NCI-H345 treated with DMSO at 0.1 percent for 48 hours (cell line): ENCODE measurements at regions not wholly inside any gene's neighbourhood (a gene's known extent, or its start where the extent isn't known, plus 50 kb on each side); places are given as distances from the start of the nearest gene placed in this dataset.

Source experiments
- DNase-seq: peaks from one replicate; lab custom pipeline; 2025; ENCODE audit not compliant: unreplicated experiment; lab: John Stamatoyannopoulos, UW

DNA sequence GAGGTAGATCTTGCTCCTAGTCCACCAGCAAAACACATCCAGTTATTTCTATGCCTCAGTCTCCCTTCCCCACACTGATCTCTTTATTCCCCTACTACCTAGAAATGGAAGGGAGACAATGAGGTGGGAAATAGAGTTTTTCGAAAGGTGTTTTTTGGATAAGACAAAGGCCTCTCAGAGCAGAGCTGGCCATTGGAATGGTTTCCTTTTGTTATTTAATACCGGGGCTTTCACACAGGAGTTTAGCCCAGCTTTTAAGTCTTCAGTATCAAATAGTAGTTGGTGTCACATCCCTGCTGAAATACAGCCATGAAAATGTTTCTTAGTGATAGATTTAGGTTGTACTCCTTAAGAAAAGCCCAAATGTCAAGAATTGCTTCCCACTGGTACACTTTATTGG, 65.4 kb upstream of the B3GAT1 start:
- no peak for DNase-seq

DNA sequence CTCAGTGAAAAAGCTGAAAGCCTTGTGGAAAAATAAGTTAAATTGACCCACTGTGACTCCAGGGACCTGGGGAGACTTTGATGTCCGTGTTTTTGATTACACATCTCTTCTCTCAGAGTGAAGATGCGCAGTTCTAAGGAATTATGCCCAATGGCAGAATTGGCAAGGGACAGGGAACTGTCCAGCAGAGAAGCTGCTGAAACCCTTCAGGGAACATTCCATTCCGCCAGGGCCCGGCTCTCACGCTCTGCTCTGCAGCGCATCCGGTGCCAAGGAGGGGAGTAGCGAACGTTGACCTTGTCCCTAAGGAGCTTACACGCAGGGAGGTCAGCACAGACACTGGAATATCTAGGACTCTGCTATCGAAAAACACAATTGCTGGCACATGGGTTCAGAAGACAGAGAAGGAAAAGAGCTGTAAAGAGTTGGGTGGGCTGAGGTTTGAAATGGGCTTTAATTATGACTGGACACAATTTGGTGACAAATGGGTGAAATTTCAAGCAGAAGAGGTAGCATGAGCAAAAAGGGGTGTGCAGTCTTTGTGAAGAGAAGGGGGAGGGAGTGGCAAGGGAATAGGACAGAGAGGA, 64.5 kb upstream of the B3GAT1 start:
- no peak for DNase-seq

DNA sequence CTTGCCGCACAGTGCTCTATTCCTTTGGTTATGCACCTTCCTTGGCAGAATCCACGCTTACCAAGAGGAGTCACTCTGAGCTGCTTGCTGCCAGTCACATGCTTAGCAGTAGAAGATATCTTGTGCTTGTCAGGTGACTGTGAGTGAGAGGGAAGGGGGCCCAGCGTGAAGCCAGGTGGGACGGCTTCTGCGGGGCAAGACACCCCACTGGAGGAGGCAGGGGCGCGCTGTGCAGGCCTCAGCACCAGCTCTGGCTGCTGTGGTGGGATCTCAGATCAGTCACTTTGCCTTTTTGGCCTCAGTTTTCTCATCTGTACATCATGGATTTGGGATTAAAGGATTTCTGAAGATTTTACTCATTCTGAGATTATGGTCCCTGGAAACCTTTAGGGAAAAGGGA, 63.9 kb upstream of the B3GAT1 start:
- DNase-seq: no peak

DNA sequence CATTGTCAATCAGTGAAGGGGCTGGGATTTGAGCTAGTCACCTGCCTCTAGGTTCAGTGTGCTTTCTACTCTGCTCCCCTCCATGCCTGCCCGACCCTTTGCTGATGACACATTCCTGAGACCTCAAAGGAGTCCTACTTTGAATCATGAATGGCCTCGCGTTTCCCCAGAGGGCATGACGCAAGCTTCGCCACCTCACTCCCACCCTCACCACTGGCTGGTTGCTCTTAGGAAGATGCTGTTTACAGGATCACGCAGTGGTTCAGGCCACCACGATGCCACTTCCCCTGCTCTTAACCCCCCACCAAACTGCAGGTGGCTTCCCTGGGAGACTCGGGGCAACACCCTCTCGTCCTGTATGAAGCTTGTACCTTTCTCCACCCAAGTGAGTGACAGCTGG, 62.9 kb upstream of the B3GAT1 start:
- DNase-seq: no peak

DNA sequence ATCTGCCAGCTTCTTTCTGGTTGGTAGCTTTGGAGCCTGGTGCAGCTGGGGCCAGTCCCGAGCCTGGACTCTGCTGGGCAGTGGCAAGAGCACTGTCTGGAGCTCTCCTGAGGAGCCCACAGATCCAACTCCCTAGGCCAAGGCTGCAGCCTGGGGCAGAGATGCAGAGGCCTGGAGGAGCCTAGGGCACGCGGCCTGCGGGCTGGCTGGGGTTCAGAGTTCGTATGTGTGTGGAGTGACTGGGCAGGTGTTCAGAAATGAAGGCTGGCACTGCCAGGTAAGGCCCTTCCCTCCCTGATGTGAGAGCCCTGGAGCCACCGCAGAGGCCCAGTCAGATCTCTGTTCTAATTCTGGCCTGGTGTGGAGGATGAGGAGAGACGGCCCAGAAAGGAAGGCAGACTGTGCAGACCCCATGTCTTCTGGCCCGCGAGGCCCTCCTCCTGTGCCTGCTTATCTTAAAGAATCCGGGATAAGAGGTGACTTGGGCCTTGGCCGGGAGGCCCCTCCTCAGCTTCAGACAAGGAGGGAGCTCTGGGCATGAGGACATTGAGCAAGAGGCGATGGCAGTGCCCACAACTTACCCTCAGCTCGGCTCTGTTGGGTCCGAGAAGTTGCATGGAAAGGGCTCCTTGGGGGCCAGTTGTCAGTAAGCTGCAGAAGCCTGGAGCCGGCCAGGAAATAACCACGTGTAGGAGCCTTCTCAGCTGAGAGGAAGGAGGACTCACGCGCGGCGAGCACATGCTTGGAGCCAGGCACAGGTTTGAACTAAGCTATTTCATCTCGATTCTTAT, 62.2 kb upstream of the B3GAT1 start:
- no peak for DNase-seq

DNA sequence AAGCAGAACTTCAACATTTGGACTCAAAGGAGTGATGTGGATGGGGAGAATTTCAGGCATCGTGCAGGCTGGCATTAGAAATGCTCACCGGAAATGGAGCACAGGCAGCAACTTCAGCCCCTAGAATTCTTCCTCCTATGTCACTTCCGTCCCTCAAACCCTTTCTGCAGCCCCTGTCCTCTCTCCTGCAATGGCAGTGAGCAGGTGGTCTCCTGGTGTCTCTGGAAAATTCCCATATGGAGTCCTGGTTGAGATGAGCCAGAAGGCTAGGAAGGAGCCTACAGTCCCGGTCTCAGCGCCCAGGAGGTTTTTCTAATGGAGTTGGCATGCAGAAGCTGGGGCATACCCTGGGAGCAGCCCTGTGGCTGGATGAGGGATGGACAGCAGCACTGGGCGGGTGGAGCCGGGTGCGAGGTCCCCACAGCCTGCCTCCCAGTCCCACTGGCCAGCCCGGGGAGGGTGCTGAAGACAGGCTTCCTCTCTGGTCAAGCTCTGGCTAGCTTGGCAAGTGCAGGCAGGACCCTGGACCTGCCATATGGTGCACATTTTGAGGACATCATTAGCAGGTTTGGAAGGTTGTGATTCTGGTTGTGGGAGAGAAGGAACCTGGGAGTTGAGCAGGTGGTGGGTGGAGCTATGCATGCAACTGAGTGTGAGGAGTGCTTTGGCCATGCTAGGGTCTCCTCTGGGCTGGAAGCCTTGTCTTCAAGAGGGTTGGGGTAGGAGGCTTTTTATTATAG, 59.8 kb upstream of the B3GAT1 start:
- no peak for DNase-seq

DNA sequence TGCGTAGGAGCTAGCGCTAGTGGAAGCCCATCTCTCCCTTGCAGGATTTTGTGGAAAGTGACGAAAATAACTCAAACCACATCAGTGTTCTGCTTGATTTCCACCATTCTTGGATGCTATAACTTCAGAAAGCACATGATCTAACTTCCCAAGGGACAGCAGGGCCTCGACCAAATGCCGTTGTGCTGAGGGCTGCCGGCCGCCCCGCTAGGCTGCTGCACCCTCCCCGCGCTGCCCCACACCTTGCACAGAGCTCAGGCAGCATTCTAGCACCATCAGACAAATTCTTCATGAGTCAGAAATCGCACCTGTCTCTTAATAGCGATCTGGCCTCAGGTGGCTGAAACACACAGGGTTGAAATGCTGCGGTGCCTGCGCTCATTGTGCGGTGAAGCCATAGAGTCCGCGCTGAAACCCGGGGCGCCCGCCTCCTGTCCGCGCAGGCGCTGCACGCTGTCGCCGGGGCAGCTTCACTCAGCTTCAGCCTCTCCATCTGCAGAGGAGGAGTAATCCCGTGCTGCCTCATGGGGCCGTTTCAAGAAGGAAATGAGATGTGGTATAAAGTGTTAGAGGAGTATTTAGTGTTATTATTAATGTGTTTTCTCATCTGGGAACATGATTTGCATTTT, 59.2 kb upstream of the B3GAT1 start:
- no peak for DNase-seq

DNA sequence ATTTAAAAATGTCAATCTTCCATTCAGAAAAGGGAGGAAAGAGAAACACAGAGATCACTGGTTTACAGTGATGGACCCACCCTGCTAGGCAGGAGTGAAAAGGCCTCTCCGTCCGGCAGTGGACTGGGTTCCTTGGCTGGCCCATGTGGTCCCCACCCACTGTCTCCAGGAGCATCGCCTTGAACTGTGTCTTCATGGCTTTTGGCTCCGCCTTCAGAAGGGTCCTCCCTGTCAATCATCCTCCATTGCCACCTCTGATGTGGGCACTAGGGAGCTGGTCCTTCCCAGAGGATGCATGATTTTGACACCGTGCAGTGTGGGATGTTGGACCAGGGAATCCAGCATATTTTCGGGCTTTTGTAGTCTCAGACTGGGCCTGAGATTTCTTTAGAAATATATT, 58.2 kb upstream of the B3GAT1 start:
- DNase-seq: no peak

DNA sequence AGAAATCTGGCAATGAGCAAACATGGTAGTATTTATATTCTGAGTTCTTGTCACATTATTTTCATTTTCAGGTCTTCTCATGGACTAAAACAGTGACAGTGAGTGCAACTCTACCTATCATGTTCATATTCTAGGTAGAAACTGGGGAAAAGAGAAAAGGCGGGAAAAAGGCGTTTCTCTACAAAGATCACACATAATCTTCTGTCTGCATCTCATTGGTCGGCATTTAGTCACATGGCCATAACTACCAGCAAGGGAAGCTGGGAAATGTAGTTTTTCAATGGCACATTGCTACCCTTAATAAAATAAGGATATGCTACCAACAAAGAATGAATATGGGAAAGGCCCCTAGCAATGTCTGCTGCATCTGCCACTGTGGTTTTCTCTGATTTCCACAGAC, 57.6 kb upstream of the B3GAT1 start:
- DNase-seq: no peak

DNA sequence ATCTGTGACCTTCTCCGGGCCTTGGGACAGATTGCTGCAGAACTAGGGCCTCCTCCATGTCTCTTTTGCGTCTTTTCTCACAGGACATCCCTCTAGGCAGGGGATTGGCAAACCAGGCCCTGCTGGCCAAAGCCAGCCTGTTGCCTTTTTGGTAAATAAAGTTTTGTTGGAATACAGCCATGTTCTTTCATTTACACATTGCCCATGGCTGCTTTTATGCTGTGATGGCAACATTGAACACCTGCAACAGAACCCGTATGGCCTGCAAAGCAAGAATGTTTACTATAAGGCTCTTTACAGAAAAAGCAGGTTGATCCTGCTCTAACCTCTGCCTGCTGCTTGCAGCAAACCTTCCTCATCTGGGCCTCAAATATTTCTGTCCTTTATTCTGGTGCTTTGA, 56.8 kb upstream of the B3GAT1 start:
- no peak for DNase-seq

DNA sequence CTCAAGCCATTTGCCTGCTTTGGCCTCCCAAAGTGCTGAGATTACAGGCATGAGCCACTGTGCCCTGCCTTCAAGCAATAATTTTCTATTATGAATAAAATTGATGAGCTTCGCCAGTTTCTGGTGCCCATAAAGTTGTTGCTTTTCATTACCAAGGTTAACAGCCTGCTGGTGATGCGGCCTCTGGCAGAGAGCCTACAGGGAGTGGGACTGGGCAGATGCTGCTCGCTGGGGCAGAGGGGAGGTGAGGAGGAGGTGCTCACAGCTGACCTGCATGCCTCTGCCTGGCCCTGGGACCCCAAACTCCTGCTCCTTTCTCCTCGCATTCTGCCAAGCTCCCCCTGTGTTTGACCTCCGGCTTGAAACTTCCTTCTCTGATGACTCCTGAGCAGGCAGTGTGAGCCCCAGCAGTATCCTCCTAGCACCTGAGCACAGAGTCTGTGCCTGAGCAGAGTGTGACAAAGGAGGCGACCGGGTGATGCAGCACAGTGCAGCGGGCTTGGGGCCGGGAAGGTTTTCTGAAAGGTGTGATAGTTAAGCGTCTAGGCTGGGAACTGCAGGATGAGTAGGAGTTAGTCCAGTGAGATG, 56.1 kb upstream of the B3GAT1 start:
- DNase-seq: no peak

DNA sequence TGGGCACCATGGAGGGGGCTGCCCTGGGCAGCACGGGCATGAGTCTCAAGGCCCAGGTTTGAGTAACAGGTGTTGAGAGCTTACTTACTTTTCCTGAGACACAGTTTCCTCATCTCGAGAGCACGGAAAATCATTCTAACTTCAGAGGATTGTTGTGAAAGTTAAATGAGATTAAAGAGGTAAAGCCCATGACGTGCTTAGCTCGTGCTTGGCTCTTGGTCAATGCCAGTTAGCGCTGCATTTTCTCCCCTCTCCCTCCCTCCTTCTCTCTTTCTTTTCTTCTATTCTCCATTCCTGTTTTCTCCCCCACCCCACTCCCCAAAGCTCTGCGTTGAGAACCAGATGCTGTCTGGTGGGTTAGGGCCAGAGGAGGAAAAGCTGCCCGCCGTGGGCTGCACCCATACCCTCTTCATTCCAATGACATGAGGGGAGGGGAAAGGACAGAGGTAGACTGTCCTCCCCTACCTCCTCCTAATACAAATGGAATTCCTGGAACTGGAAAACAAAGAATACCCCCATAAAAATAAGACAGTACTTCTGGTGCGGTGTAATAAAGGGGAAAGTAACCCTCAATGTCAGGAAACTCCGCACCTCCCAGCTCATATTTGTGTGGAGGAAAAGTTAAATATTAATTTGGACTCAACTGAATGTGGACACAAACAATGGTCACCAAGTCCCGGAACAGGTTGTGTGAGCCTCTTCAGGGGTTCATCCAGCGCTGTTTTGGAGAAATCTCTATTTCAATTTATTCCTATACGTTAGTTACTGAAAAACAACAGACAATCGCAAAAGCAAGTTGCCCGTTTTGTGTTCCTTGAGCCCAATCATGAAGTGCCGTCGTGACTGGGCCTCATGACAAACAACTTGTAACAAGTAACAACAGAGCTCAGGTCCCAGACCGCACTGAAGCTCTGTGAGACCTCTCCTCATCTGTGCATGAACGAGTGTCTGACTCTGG, 54.8 kb upstream of the B3GAT1 start:
- DNase-seq: no peak

DNA sequence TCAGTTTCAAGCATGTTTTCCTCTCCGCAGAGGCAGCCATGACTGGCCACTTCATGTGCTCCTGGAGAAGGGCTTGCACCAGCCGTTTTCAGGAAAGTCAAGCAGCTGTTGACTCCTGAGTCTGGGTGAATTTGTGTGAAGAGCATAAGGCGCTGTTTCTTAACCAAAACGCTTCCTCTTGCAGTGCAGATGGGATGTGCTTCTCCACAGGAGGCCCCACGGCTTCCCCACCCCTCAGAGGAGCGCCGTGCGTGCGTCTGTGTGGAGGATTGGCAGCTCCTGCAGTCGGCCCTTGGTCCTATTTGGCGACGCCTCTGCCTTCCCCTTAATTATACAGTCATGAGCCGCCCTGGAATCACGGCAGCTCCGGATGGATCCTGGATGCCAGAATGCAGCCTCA, 54.1 kb upstream of the B3GAT1 start:
- no peak for DNase-seq

DNA sequence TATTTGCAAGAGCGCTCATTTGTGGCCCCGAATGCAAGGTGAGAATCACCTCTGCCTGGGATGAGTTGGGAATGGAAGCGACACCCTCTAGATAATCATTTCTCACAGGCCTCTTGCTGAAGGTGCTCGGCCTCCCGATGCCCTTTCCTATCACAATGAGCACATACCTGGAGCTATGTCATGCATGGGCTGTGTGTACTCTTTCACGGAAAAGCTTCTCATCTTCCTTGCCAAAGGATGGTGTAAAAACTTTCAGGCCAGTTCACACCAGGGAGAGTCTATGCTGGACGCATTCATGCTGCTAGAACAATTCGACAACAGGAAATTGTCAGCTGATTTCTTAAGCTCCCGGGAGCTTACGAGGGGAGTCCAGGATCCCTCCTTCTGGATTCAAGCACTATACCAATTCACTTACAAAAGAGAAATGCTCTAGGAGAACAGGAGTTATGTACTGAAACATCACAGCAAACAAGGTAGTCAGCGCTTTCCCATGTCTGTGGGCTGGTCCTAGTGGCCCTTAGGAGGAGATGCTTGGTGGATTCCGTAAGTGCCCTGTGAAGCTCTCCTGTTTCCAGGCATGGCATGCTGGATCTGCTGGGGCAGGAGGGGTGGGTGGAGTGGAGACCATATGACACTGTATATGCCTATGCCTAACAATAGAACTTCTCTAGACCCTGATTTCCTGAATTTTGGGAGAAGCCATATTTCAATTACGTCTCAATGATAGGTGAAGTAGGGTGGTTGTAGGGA, 53.1 kb upstream of the B3GAT1 start:
- no peak for DNase-seq

DNA sequence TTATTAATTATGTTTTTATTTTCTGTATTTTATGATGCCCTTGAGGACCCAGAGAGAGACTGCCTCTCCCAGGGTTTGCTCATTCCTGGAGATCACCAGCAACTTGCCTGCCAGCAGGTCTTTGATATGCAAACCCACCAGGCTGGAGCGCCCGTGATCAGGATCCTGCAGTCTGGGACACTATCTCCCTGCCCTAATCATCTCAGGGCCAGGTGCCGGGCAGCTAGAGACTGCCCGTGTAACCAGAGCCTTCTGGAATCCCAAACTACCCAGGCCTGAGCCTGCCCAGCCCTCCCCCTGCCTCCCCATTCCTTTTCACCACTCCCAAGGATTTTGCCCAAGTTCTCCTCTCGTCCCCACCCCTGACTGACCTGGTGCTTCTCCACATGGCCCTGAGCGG, 52.2 kb upstream of the B3GAT1 start:
- no peak for DNase-seq

DNA sequence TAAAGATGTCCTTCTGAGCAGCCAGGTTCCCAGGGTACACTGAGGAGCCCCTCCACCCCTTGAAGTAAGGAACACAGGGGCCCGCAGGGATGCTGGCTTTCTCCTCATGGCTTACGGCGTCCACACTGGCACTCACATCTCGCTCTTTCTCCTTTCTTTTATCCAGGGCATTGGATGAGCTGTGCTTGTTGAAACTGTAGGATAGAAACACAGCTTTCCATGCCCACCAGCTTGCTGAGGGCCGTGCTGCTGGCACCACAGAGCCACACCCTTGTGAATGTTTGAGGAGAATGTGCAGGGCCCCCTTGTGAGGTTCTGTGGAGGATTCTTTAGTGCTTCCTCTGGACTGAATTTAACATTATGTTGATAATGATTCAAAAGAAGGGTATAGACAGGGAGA, 51.7 kb upstream of the B3GAT1 start:
- no peak for DNase-seq
